ENCODE measurements at regions not wholly inside any gene's neighbourhood (a gene's known extent, or its start where the extent isn't known, plus 50 kb on each side); places are given as distances from the start of the nearest gene placed in this dataset.

DNA sequence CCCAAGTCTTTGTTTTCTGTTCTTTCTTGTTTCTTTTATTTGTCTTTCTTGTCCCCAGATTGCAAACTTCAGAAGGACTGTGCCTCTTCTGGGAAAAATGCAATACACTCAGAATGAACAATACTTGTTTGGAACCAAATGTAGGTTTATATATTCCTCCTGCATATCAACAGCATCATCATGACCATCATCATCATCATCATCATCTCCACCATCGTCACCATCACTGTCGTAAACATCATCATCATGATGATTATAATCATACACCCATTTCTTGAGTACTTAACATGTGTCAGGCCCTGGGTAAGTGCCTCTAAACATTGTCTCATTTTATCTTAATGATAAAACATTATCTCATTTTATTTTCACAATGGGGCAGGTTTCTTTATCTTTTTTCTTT lies 476.8 kb downstream of the CCSER2 start:
- Histone ChIP-seq H2BK5ac (ENCODE audit: low read depth, low read length, poor library complexity, severe bottlenecking) (no peak overlapping the region), H3K79me1 (ENCODE audit: low read depth in 1 of 2, low read length in 2 of 2) (no peaks in the 10 kb centered on the region), H3K9ac (ENCODE audit: low read depth, low read length) (no peak overlapping the region), H3K27me3 (ENCODE audit: control insufficient read depth, insufficient read depth, low read length) (no peaks in the 10 kb centered on the region), H3K4me1 (ENCODE audit: control insufficient read depth, insufficient read depth, low read length) (no peaks in the 10 kb centered on the region), H4K5ac (ENCODE audit: low read depth, low read length) (no peak overlapping the region), H3K4ac (ENCODE audit: low read depth, low read length) (no peak overlapping the region), H3K4me2 (ENCODE audit: low read depth, low read length) (no peak overlapping the region), H2AK9ac (replicated peaks; ENCODE audit: low read depth, low read length, poor library complexity) (no peak overlapping the region), H3K36me3 (ENCODE audit: control insufficient read depth, insufficient read depth, low read length) (no peaks in the 10 kb centered on the region), H3K18ac (ENCODE audit: low read depth, low read length) (no peak overlapping the region), H3K27ac (ENCODE audit: insufficient read depth, low read length) (no peak overlapping the region), H3K14ac (replicated peaks; ENCODE audit: low read depth, low read length) (no peak overlapping the region), H2BK120ac (ENCODE audit: low read depth, low read length) (no peak overlapping the region), H2BK15ac (ENCODE audit: low read depth, low read length) (no peak overlapping the region), H4K91ac (ENCODE audit: insufficient read depth, low read depth, low read length) (no peak overlapping the region), H3K4me3 (ENCODE audit: insufficient read depth, low read depth, low read length) (no peak overlapping the region), H3K9me3 (ENCODE audit: control insufficient read depth, insufficient read depth, low read length) (peaks cover 3% of the 10 kb centered on the region), H2BK20ac (ENCODE audit: low read depth, low read length) (no peak overlapping the region), H2AFZ (replicated peaks; ENCODE audit: low read length, poor library complexity) (no peak overlapping the region), H4K8ac (ENCODE audit: low read depth in 2 of 2, low read length in 2 of 2) (no peak overlapping the region), H3K9me1 (ENCODE audit: insufficient read depth, low read length) (no peaks in the 10 kb centered on the region), H3K56ac (ENCODE audit: extremely low read depth, insufficient read depth, low read length) (no peak overlapping the region), H4K20me1 (ENCODE audit: insufficient read depth, low read length) (no peaks in the 10 kb centered on the region), H2AK5ac (ENCODE audit: low read depth, low read length) (no peak overlapping the region), H3K23ac (ENCODE audit: low read depth, low read length) (no peak overlapping the region)
- in situ Hi-C loops (cut with MboI; ENCODE audit: low sequenced_read_pairs), result no loop called here
- dilution Hi-C loops (cut with HindIII; ENCODE audit: low sequenced_read_pairs, unreplicated experiment), result no loop called here
- intact Hi-C loops (cut with micrococcal nuclease), result no loop called here
- BruUV-seq (replicated peaks), result no TSS peak
- WGBS, 2 experiments (ENCODE audit: extremely low coverage in 2 of 2, insufficient read length in 1 of 2), result no CpG with 5 or more reads among the region's 2 CpGs
- ATAC-seq (ENCODE audit: low read depth) (no peak), DNase-seq (no peak)
- TF ChIP-seq MAZ (IDR thresholded peaks at IDR 0.05; ENCODE audit: borderline replicate concordance, low read depth, low read length) (no peak), NFE2L2 (IDR thresholded peaks at IDR 0.05; ENCODE audit: low read depth, low read length) (no peak), BHLHE40 (IDR thresholded peaks at IDR 0.05; ENCODE audit: low read depth, low read length) (no peak), MXI1 (IDR thresholded peaks at IDR 0.05; ENCODE audit: borderline replicate concordance, low read depth, low read length) (no peak), CEBPB (IDR thresholded peaks at IDR 0.05; ENCODE audit: low read depth, low read length) (no peak), RFX5 (IDR thresholded peaks at IDR 0.05; ENCODE audit: low read depth, low read length) (no peak), CHD1 (IDR thresholded peaks at IDR 0.05; ENCODE audit: low read depth, low read length) (no peak), MAFK (IDR thresholded peaks at IDR 0.05; ENCODE audit: low read depth, low read length) (no peak), RCOR1 (IDR thresholded peaks at IDR 0.05; ENCODE audit: insufficient replicate concordance, low read length) (no peak)
- TF ChIP-seq, protein P1, sequence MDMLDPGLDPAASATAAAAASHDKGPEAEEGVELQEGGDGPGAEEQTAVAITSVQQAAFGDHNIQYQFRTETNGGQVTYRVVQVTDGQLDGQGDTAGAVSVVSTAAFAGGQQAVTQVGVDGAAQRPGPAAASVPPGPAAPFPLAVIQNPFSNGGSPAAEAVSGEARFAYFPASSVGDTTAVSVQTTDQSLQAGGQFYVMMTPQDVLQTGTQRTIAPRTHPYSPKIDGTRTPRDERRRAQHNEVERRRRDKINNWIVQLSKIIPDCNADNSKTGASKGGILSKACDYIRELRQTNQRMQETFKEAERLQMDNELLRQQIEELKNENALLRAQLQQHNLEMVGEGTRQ (IDR thresholded peaks at IDR 0.05; ENCODE audit: low read depth, low read length), result no peak
- TF ChIP-seq, protein P2, sequence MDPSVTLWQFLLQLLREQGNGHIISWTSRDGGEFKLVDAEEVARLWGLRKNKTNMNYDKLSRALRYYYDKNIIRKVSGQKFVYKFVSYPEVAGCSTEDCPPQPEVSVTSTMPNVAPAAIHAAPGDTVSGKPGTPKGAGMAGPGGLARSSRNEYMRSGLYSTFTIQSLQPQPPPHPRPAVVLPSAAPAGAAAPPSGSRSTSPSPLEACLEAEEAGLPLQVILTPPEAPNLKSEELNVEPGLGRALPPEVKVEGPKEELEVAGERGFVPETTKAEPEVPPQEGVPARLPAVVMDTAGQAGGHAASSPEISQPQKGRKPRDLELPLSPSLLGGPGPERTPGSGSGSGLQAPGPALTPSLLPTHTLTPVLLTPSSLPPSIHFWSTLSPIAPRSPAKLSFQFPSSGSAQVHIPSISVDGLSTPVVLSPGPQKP (IDR thresholded peaks at IDR 0.05; ENCODE audit: borderline replicate concordance, low read depth, low read length), result no peak
- TF ChIP-seq, protein P3, sequence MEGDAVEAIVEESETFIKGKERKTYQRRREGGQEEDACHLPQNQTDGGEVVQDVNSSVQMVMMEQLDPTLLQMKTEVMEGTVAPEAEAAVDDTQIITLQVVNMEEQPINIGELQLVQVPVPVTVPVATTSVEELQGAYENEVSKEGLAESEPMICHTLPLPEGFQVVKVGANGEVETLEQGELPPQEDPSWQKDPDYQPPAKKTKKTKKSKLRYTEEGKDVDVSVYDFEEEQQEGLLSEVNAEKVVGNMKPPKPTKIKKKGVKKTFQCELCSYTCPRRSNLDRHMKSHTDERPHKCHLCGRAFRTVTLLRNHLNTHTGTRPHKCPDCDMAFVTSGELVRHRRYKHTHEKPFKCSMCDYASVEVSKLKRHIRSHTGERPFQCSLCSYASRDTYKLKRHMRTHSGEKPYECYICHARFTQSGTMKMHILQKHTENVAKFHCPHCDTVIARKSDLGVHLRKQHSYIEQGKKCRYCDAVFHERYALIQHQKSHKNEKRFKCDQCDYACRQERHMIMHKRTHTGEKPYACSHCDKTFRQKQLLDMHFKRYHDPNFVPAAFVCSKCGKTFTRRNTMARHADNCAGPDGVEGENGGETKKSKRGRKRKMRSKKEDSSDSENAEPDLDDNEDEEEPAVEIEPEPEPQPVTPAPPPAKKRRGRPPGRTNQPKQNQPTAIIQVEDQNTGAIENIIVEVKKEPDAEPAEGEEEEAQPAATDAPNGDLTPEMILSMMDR (conservative IDR thresholded peaks at IDR 0.05; ENCODE audit: low read depth, low read length), result no peak
- POLR2A ChIA-PET (ENCODE audit: unreplicated experiment), result no interaction called here
- CTCF ChIA-PET, result no interaction called here
